ENCODE measurements at regions not wholly inside any gene's neighbourhood (a gene's known extent, or its start where the extent isn't known, plus 50 kb on each side); places are given as distances from the start of the nearest gene placed in this dataset.

DNA sequence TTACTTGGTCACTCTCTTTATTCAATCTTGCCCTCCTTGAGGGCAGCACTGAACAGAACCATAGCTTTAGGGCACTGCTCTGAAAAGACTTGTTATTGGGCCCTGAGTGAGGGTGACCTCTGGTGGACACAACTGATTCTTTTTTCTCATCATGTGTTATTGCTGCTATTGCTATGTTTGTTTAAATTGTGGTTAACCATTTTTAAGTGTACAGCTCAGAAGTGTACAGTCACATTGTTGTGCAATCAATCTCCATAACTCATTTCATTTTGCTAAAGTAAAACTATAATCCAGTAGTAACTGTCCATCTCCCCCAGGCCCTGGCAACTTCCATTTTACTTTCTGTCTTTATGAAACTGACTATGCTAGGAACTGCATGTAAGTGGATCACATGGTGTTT is 351.1 kb upstream of the RIOK2 start:
- TF ChIP-seq LEF1 (IDR thresholded peaks at IDR 0.05; ENCODE audit: borderline replicate concordance), result no peak
- TF ChIP-seq TARDBP (IDR thresholded peaks at IDR 0.05), result no peak
- TF ChIP-seq SUZ12 (IDR thresholded peaks at IDR 0.05), result no peak
- TF ChIP-seq FOXK2 (IDR thresholded peaks at IDR 0.05), result no peak
- TF ChIP-seq, protein P1, sequence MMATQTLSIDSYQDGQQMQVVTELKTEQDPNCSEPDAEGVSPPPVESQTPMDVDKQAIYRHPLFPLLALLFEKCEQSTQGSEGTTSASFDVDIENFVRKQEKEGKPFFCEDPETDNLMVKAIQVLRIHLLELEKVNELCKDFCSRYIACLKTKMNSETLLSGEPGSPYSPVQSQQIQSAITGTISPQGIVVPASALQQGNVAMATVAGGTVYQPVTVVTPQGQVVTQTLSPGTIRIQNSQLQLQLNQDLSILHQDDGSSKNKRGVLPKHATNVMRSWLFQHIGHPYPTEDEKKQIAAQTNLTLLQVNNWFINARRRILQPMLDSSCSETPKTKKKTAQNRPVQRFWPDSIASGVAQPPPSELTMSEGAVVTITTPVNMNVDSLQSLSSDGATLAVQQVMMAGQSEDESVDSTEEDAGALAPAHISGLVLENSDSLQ (IDR thresholded peaks at IDR 0.05), result no peak
